GM12878 (cell line): ENCODE measurements at regions not wholly inside any gene's neighbourhood (a gene's known extent, or its start where the extent isn't known, plus 50 kb on each side); places are given as distances from the start of the nearest gene placed in this dataset.

ENCODE experiments used
- CBX3 ChIP-seq: fragments of 200-600 bp; sonication (generic); IDR thresholded peaks from 2 replicates; pipeline ENCODE4 v1.6.1; 2016; ENCODE audit warnings: low read depth, borderline replicate concordance
- CTCF ChIP-seq, 3 experiments: IDR thresholded peaks in 2 of 3; conservative IDR thresholded peaks in 1 of 3; 2 replicates each; pipeline ENCODE4 v1.5.1; 2011; ENCODE audit warnings: low read depth in 3 of 3, low read length in 3 of 3, mild to moderate bottlenecking in 3 of 3, control low read depth in 2 of 3, moderate library complexity in 2 of 3, inconsistent platforms in 1 of 3, mixed read lengths in 1 of 3; ENCODE audit not compliant: control insufficient read depth in 2 of 3, insufficient read depth in 1 of 3; ENCODE audit errors: extremely low read depth in 1 of 3
- EP300 ChIP-seq, 2 experiments: fragments of 150-350 bp in 1 of 2; IDR thresholded peaks; 2 replicates each; pipeline ENCODE4 v1.6.1; 2011 to 2012; ENCODE audit warnings: low read depth in 2 of 2, low read length in 2 of 2, borderline replicate concordance in 1 of 2, improper control_type of control experiment in 1 of 2, inconsistent platforms in 1 of 2; ENCODE audit not compliant: control insufficient read depth in 1 of 2
- HCFC1 ChIP-seq: fragments of 150-350 bp; IDR thresholded peaks from 2 replicates; pipeline ENCODE4 v1.6.1; 2014; ENCODE audit warnings: low read length
- MYC ChIP-seq: IDR thresholded peaks from 2 replicates; pipeline ENCODE4 v1.6.1; 2011; ENCODE audit warnings: mild to moderate bottlenecking, low read length, moderate library complexity, inconsistent platforms; ENCODE audit not compliant: insufficient read depth, insufficient replicate concordance, insufficient read length, severe bottlenecking
- SMC3 ChIP-seq: IDR thresholded peaks from 2 replicates; pipeline ENCODE4 v1.6.1; 2011; ENCODE audit warnings: low read length, improper control_type of control experiment, borderline replicate concordance
- SP1 ChIP-seq: IDR thresholded peaks from one replicate; pipeline ENCODE4 v1.6.1; 2011; ENCODE audit warnings: low read depth, low read length
- ZNF274 ChIP-seq: IDR thresholded peaks from one replicate; pipeline ENCODE4 v1.8.0; 2011; ENCODE audit not compliant: insufficient read length, insufficient read depth
- TF ChIP-seq, protein P1 (sequence below): IDR thresholded peaks from 2 replicates; pipeline ENCODE4 v1.6.1; 2012; ENCODE audit warnings: mild to moderate bottlenecking, low read depth, low read length

- TF ChIP-seq CTCF (IDR thresholded peaks at IDR 0.05 in 2 of 3, conservative IDR thresholded peaks at IDR 0.05 in 1 of 3; ENCODE audit: control insufficient read depth in 2 of 3, extremely low read depth in 1 of 3, insufficient read depth in 1 of 3, low read depth in 3 of 3, low read length in 3 of 3) (no peak), ZNF274 (no peak), SMC3 (no peak), CBX3 (no peak), HCFC1 (no peak), EP300 (IDR thresholded peaks at IDR 0.05; ENCODE audit: borderline replicate concordance in 1 of 2, control insufficient read depth in 1 of 2, low read depth in 2 of 2, low read length in 2 of 2) (no peak), SP1 (no peak), MYC (no peak)
- TF ChIP-seq, protein P1, sequence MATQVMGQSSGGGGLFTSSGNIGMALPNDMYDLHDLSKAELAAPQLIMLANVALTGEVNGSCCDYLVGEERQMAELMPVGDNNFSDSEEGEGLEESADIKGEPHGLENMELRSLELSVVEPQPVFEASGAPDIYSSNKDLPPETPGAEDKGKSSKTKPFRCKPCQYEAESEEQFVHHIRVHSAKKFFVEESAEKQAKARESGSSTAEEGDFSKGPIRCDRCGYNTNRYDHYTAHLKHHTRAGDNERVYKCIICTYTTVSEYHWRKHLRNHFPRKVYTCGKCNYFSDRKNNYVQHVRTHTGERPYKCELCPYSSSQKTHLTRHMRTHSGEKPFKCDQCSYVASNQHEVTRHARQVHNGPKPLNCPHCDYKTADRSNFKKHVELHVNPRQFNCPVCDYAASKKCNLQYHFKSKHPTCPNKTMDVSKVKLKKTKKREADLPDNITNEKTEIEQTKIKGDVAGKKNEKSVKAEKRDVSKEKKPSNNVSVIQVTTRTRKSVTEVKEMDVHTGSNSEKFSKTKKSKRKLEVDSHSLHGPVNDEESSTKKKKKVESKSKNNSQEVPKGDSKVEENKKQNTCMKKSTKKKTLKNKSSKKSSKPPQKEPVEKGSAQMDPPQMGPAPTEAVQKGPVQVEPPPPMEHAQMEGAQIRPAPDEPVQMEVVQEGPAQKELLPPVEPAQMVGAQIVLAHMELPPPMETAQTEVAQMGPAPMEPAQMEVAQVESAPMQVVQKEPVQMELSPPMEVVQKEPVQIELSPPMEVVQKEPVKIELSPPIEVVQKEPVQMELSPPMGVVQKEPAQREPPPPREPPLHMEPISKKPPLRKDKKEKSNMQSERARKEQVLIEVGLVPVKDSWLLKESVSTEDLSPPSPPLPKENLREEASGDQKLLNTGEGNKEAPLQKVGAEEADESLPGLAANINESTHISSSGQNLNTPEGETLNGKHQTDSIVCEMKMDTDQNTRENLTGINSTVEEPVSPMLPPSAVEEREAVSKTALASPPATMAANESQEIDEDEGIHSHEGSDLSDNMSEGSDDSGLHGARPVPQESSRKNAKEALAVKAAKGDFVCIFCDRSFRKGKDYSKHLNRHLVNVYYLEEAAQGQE: no peak
Measured at GRCh38 chr14:28141662-28142061, 624.9 kb upstream of the FOXG1 start.
